HCT116 (cell line): ENCODE measurements at regions not wholly inside any gene's neighbourhood (a gene's known extent, or its start where the extent isn't known, plus 50 kb on each side); places are given as distances from the start of the nearest gene placed in this dataset.
"Not testable (repeated sequence)": the region's sequence is repeated elsewhere in the genome, so short reads cannot be mapped to it uniquely, and the experiment has no call there.

Experiments
- ATAC-seq: fragments of 200-7000 bp; cut with Tn5 transposase; 2 replicates; pipeline ENCODE4 v1.9.1; 2020; ENCODE audit warnings: mild to moderate bottlenecking, moderate library complexity
- BruUV-seq: library from RNA; stranded (reverse); fragments of 400-500 nt; replicated peaks from 2 replicates; lab custom pipeline; 2021; lab: Mats Ljungman, UMichigan
- CTCF ChIA-PET: fragments of 300-600 bp; sonication (Branson Sonifier 250); formaldehyde crosslinking; loops from one replicate; lab custom pipeline; 2021; ENCODE audit warnings: antibody characterized with exemption; lab: Charles Lee
- POLR2A ChIA-PET: fragments of 300-600, 350-600 bp; sonication (Branson Sonifier 250); formaldehyde crosslinking; loops from one replicate; lab custom pipeline; 2021; ENCODE audit warnings: antibody characterized with exemption; lab: Charles Lee
- RAD21 ChIA-PET, 2 experiments: fragments of 300-600 bp; sonication (Branson Sonifier 250); formaldehyde crosslinking; loops; one replicate each; lab custom pipeline; 2023; ENCODE audit warnings: low total read pairs in 2 of 2; ENCODE audit not compliant: uncharacterized antibody in 2 of 2, unreplicated experiment in 2 of 2, low non-redundant PET in 1 of 2; lab: Charles Lee
- DNase-seq: peaks from one replicate; pipeline ENCODE4 v3.0.0-alpha.2; 2010; ENCODE audit warnings: low read depth, low spot score
- H2AFZ ChIP-seq: fragments of 200-600 bp; shearing (Covaris generic), sonication (generic); 2 replicates; pipeline ENCODE4 v1.6.1; 2017; ENCODE audit warnings: low read depth, mixed run types, mixed read lengths, antibody characterized with exemption, low read length; ENCODE audit not compliant: poor library complexity, severe bottlenecking
- H3K27ac ChIP-seq: 2 replicates; pipeline ENCODE4 v1.5.1; 2012; ENCODE audit warnings: low read depth, low read length
- H3K27me3 ChIP-seq: fragments of 200-600 bp; sonication (generic); 2 replicates; pipeline ENCODE4 v1.6.1; 2016; ENCODE audit warnings: mixed run types, low read length, mixed read lengths; ENCODE audit not compliant: insufficient read depth
- H3K36me3 ChIP-seq, 2 experiments: fragments of 200-500 bp in 1 of 2; fragments of 200-600 bp in 1 of 2; sonication (Bioruptor generic) in 1 of 2; sonication (generic) in 1 of 2; 2 replicates each; pipeline versions ENCODE4 v1.5.1 to v1.6.1; 2014 to 2016; ENCODE audit warnings: low read length in 2 of 2, inconsistent platforms in 1 of 2, mixed read lengths in 1 of 2, mixed run types in 1 of 2; ENCODE audit not compliant: insufficient read depth in 2 of 2, control insufficient read depth in 1 of 2
- H3K4me1 ChIP-seq, 2 experiments: fragments of 200-600 bp in 1 of 2; sonication (generic) in 1 of 2; 2 replicates each; pipeline versions ENCODE4 v1.5.1 to v1.6.1; 2012 to 2017; ENCODE audit warnings: low read length in 2 of 2, inconsistent platforms in 1 of 2, mild to moderate bottlenecking in 1 of 2, mixed read lengths in 1 of 2, mixed run types in 1 of 2, moderate library complexity in 1 of 2; ENCODE audit not compliant: insufficient read depth in 2 of 2, control insufficient read depth in 1 of 2
- H3K4me2 ChIP-seq: fragments of 200-600 bp; sonication (generic); 2 replicates; pipeline ENCODE4 v1.6.1; 2017; ENCODE audit warnings: mixed run types, low read length, mixed read lengths
- H3K4me3 ChIP-seq, 2 experiments: fragments of 200-600 bp in 1 of 2; sonication (generic) in 1 of 2; replicated peaks in 1 of 2; 2 replicates each; pipeline ENCODE4 v1.5.1; 2011 to 2016; ENCODE audit warnings: low read length in 2 of 2, control low read depth in 1 of 2, low read depth in 1 of 2, mild to moderate bottlenecking in 1 of 2, mixed read lengths in 1 of 2, mixed run types in 1 of 2
- H3K79me2 ChIP-seq: fragments of 200-600 bp; sonication (generic); 2 replicates; pipeline ENCODE4 v1.6.1; 2017; ENCODE audit warnings: mild to moderate bottlenecking, mixed run types, low read length, moderate library complexity, mixed read lengths; ENCODE audit not compliant: insufficient read depth
- H3K9ac ChIP-seq: fragments of 200-600 bp; sonication (generic); 2 replicates; pipeline ENCODE4 v1.6.1; 2016; ENCODE audit warnings: low read length, mixed read lengths
- H3K9me2 ChIP-seq: fragments of 200-600 bp; sonication (generic), shearing (Covaris generic); 2 replicates; pipeline ENCODE4 v1.6.1; 2017; ENCODE audit warnings: mixed run types, mild to moderate bottlenecking, moderate library complexity; ENCODE audit not compliant: insufficient read depth
- H3K9me3 ChIP-seq, 2 experiments: fragments of 200-500 bp in 1 of 2; fragments of 200-600 bp in 1 of 2; sonication (Bioruptor generic) in 1 of 2; sonication (generic) in 1 of 2; 2 replicates each; pipeline ENCODE4 v1.6.1; 2014 to 2017; ENCODE audit warnings: low read length in 2 of 2, mixed read lengths in 2 of 2, inconsistent platforms in 1 of 2, low read depth in 1 of 2, mild to moderate bottlenecking in 1 of 2, mixed run types in 1 of 2, moderate library complexity in 1 of 2; ENCODE audit not compliant: control insufficient read depth in 1 of 2, insufficient read depth in 1 of 2
- H4K20me1 ChIP-seq: fragments of 200-600 bp; sonication (generic), shearing (Covaris generic); 2 replicates; pipeline ENCODE4 v1.6.1; 2017; ENCODE audit warnings: mixed run types, mild to moderate bottlenecking, moderate library complexity; ENCODE audit not compliant: insufficient read depth
- ATF3 ChIP-seq: IDR thresholded peaks from 2 replicates; pipeline ENCODE4 v1.6.1; 2012
- CBX3 ChIP-seq: IDR thresholded peaks from 2 replicates; pipeline ENCODE4 v1.6.1; 2012; ENCODE audit warnings: low read depth
- CEBPB ChIP-seq: IDR thresholded peaks from 2 replicates; pipeline ENCODE4 v1.6.1; 2012; ENCODE audit warnings: low read depth
- ELF1 ChIP-seq: IDR thresholded peaks from 2 replicates; pipeline ENCODE4 v1.6.1; 2012; ENCODE audit warnings: low read depth, borderline replicate concordance
- EZH2 ChIP-seq: fragments of 200-600 bp; sonication (generic); IDR thresholded peaks from 2 replicates; pipeline ENCODE4 v1.6.1; 2017; ENCODE audit warnings: antibody characterized with exemption, mixed run types
- EZH2phosphoT487 ChIP-seq: fragments of 200-600 bp; IDR thresholded peaks from 2 replicates; pipeline ENCODE4 v1.6.1; 2018; ENCODE audit warnings: antibody characterized with exemption, borderline replicate concordance
- FOSL1 ChIP-seq: IDR thresholded peaks from 2 replicates; pipeline ENCODE4 v1.6.1; 2012; ENCODE audit warnings: low read depth
- JUND ChIP-seq: IDR thresholded peaks from 2 replicates; pipeline ENCODE4 v1.6.1; 2012
- POLR2AphosphoS5 ChIP-seq: IDR thresholded peaks from 2 replicates; pipeline ENCODE4 v1.6.1; 2011; ENCODE audit warnings: mild to moderate bottlenecking, low read depth, low read length, moderate library complexity
- RAD21 ChIP-seq: IDR thresholded peaks from 2 replicates; pipeline ENCODE4 v1.6.1; 2012; ENCODE audit warnings: low read depth, mild to moderate bottlenecking
- SIN3A ChIP-seq: IDR thresholded peaks from 2 replicates; pipeline ENCODE4 v1.6.1; 2012; ENCODE audit warnings: low read depth
- SP1 ChIP-seq: IDR thresholded peaks from 2 replicates; pipeline ENCODE4 v1.6.1; 2012; ENCODE audit warnings: low read depth
- SRF ChIP-seq: IDR thresholded peaks from 2 replicates; pipeline ENCODE4 v1.6.1; 2012; ENCODE audit warnings: low read depth
- TCF7L2 ChIP-seq: IDR thresholded peaks from 2 replicates; pipeline ENCODE4 v1.7.0; 2011; ENCODE audit warnings: borderline replicate concordance, inconsistent platforms; ENCODE audit not compliant: insufficient read depth, insufficient read length; ENCODE audit errors: extremely low read depth
- YY1 ChIP-seq: IDR thresholded peaks from 2 replicates; pipeline ENCODE4 v1.6.1; 2011; ENCODE audit warnings: low read length, low read depth, moderate library complexity, mild to moderate bottlenecking; ENCODE audit not compliant: insufficient replicate concordance; ENCODE audit errors: extremely low read depth
- ZFX ChIP-seq: fragments of 450-650 bp; IDR thresholded peaks from 2 replicates; pipeline ENCODE4 v1.6.1; 2017
- ZNF274 ChIP-seq: fragments of 200-500 bp; sonication (Bioruptor generic); IDR thresholded peaks from 2 replicates; pipeline ENCODE4 v1.6.1; 2014; ENCODE audit warnings: mild to moderate bottlenecking, low read depth, low read length, inconsistent platforms
- intact Hi-C: fragments of 100-400 bp; cut with micrococcal nuclease; formaldehyde crosslinking; loops from 2 replicates; pipeline ENCODE4 v1.10.0; 2022
- TF ChIP-seq, protein P1 (sequence below): IDR thresholded peaks from 2 replicates; pipeline ENCODE4 v1.6.1; 2012; ENCODE audit warnings: low read depth

DNA sequence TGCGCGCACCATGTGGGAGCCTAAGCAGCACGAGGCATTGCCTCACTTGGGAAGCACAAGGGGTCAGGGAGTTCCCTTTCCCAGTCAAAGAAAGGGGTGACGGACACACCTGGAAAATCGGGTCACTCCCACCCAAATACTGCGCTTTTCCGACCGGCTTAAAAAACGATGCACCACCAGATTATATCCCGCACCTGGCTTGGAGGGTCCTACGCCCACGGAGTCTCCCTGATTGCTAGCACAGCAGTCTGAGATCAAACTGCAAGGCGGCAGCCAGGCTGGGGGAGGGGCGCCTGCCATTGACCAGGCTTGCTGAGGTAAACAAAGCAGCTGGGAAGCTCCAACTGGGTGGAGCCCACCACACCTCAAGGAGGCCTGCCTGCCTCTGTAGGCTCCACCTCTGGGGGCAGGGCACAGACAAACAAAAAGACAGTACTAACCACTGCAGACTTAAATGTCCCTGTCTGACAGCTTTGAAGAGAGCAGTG is 627.7 kb upstream of the VRK2 start:
- H3K9ac ChIP-seq, H3K9me3 ChIP-seq, H4K20me1 ChIP-seq, H3K27ac ChIP-seq, H3K4me3 ChIP-seq, CTCF ChIA-PET, H3K4me2 ChIP-seq, intact Hi-C loops, H3K27me3 ChIP-seq, RAD21 ChIA-PET, H3K36me3 ChIP-seq, POLR2A ChIA-PET, ATAC-seq, DNase-seq, H3K4me1 ChIP-seq, H2AFZ ChIP-seq, H3K79me2 ChIP-seq, H3K9me2 ChIP-seq, BruUV-seq: not testable (repeated sequence)

GRCh38 chr2:57429831-57430230 is 616.8 kb upstream of the VRK2 start:
- intact Hi-C loops = no loop called here
- no peaks in the 10 kb centered on the region for H3K79me2 ChIP-seq
- H3K9me2 ChIP-seq = no peaks in the 10 kb centered on the region
- no peaks in the 10 kb centered on the region for H3K27me3 ChIP-seq
- no peak overlapping the region for H2AFZ ChIP-seq
- H3K4me1 ChIP-seq = peaks cover 0 to 5% of the 10 kb centered on the region in 2 experiments; a peak in 1 of 4 replicates
- ATAC-seq = no peak
- RAD21 ChIA-PET = no interaction called here
- H3K4me2 ChIP-seq = no peak overlapping the region
- no peaks in the 10 kb centered on the region for H3K36me3 ChIP-seq
- no peak overlapping the region for H3K4me3 ChIP-seq
- no peaks in the 10 kb centered on the region for H4K20me1 ChIP-seq
- no peaks in the 10 kb centered on the region for H3K9me3 ChIP-seq
- CTCF ChIA-PET = no interaction called here
- no peak overlapping the region for H3K9ac ChIP-seq
- no TSS peak for BruUV-seq
- POLR2A ChIA-PET = no interaction called here
- no peak for DNase-seq
- H3K27ac ChIP-seq = no peak overlapping the region
- TF ChIP-seq YY1 = no peak
- no peak for TF ChIP-seq ELF1
- no peak for TF ChIP-seq TCF7L2
- TF ChIP-seq, protein P1, sequence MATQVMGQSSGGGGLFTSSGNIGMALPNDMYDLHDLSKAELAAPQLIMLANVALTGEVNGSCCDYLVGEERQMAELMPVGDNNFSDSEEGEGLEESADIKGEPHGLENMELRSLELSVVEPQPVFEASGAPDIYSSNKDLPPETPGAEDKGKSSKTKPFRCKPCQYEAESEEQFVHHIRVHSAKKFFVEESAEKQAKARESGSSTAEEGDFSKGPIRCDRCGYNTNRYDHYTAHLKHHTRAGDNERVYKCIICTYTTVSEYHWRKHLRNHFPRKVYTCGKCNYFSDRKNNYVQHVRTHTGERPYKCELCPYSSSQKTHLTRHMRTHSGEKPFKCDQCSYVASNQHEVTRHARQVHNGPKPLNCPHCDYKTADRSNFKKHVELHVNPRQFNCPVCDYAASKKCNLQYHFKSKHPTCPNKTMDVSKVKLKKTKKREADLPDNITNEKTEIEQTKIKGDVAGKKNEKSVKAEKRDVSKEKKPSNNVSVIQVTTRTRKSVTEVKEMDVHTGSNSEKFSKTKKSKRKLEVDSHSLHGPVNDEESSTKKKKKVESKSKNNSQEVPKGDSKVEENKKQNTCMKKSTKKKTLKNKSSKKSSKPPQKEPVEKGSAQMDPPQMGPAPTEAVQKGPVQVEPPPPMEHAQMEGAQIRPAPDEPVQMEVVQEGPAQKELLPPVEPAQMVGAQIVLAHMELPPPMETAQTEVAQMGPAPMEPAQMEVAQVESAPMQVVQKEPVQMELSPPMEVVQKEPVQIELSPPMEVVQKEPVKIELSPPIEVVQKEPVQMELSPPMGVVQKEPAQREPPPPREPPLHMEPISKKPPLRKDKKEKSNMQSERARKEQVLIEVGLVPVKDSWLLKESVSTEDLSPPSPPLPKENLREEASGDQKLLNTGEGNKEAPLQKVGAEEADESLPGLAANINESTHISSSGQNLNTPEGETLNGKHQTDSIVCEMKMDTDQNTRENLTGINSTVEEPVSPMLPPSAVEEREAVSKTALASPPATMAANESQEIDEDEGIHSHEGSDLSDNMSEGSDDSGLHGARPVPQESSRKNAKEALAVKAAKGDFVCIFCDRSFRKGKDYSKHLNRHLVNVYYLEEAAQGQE = no peak
- no peak for TF ChIP-seq FOSL1
- no peak for TF ChIP-seq RAD21
- no peak for TF ChIP-seq ATF3
- TF ChIP-seq ZNF274 = no peak
- TF ChIP-seq SRF = no peak
- TF ChIP-seq SIN3A = no peak
- no peak for TF ChIP-seq EZH2phosphoT487
- no peak for TF ChIP-seq POLR2AphosphoS5
- TF ChIP-seq CEBPB = no peak
- TF ChIP-seq EZH2 = no peak
- TF ChIP-seq CBX3 = no peak
- no peak for TF ChIP-seq JUND
- no peak for TF ChIP-seq ZFX
- TF ChIP-seq SP1 = no peak
